ENCODE measurements at regions not wholly inside any gene's neighbourhood (a gene's known extent, or its start where the extent isn't known, plus 50 kb on each side); places are given as distances from the start of the nearest gene placed in this dataset.
"Not testable (repeated sequence)": the region's sequence is repeated elsewhere in the genome, so short reads cannot be mapped to it uniquely, and the experiment has no call there.

DNA sequence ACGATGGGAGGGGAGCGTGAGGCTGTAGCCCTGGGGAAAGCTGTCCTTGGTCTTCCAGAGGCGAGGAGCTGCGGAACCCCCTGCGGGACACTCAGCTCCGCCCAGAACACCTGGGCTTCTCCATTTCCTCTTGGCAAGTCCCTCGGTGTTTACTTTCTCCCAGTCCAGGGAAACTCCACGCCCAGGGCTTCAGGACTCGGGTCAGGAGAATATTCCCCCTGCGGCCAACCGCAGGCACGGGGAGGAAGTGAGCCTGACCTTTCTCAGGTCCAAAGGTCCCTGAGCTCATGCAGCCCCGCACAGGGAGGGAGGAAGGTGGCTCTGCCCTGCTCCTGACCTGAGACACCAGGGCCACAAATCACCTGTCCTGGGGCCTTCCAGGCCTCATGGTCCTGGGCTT, 5435.9 kb upstream of the TPTE start:
- not testable (repeated sequence) for H3K27ac Mint-ChIP-seq; H3K4me1 Mint-ChIP-seq; DNase-seq; H3K27me3 Mint-ChIP-seq (ENCODE audit: low read depth in 3 of 3); H3K9me3 Mint-ChIP-seq; H3K4me3 Mint-ChIP-seq; H3K36me3 Mint-ChIP-seq

DNA sequence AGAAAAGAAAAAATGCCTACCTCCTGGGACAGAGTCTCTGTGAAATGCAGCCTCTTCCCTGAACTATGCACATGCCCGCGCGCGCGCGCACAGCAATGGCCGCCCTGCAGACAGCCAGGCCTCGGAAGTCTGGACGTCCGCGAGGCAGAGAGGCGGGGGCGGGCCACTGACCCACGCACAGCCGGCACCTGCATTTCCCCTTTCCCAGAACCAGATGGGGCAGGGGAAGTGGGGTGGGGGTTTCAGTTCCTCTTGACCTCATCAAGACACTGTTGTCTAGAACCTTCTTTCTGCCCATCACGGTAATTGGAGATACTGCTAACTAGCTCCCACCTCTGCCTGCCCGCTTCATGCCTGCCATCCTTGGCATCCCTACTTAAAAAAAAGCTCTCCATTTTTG, 5435.0 kb upstream of the TPTE start:
- H3K36me3 Mint-ChIP-seq; H3K4me3 Mint-ChIP-seq; DNase-seq; H3K4me1 Mint-ChIP-seq; H3K9me3 Mint-ChIP-seq; H3K27ac Mint-ChIP-seq; H3K27me3 Mint-ChIP-seq (ENCODE audit: low read depth in 3 of 3): not testable (repeated sequence)

DNA sequence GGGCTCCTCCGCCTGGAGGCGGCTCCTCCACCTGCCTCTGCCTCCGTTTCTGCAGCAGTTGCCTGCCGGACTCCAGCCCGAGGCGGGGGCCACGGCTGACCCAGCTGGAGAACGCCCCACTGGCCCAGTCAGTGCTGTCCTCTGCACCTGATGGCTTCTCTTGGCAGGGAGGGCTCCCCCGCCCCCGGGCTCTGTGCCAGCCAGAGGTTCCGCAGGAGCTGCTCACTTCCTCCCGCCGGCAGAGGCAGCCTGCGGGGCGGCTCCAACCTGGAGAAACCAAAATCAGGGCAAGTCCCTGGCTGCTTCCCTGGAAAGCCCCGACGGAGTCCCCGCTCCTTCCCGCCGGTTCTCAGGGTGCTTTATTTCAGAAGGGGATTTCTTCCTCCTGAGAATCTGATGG, 5432.6 kb upstream of the TPTE start:
- not testable (repeated sequence) for DNase-seq; H3K27ac Mint-ChIP-seq; H3K9me3 Mint-ChIP-seq; H3K27me3 Mint-ChIP-seq (ENCODE audit: low read depth in 3 of 3); H3K4me3 Mint-ChIP-seq; H3K4me1 Mint-ChIP-seq; H3K36me3 Mint-ChIP-seq

DNA sequence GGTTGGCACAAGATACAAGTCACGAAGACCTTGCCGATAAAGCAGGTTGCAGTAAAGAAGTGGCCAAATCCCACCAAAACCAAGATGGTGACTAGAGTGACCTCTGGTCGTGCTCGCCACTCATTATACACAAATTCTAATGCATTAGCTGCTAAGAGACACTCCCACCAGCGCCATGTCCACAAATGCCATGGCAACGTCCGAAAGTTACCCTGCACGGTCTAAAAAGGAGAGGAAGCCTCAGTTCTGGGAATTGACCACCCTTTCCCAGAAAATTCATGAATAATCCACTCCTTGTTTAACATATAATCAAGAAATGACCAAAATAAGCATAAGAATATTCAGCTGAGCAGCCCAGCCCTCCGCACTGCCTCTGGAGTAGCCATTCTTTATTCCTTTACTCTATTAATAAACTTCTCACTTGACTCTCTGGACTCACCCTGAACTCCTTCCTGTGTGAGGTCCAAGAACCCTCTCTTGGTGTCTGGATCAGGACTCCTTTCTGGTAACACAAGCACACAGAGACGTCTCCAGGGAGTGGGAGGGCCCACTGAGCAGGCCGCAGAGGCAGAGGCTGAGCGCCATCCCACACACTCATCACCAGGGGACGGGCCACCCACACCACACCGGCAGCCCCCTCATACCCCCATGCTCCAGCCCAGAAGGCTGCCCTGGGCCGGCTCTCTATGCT, 5431.8 kb upstream of the TPTE start:
- H3K36me3 Mint-ChIP-seq; H3K9me3 Mint-ChIP-seq; H3K27me3 Mint-ChIP-seq (ENCODE audit: low read depth in 3 of 3); H3K4me1 Mint-ChIP-seq; H3K4me3 Mint-ChIP-seq; H3K27ac Mint-ChIP-seq; DNase-seq: not testable (repeated sequence)

DNA sequence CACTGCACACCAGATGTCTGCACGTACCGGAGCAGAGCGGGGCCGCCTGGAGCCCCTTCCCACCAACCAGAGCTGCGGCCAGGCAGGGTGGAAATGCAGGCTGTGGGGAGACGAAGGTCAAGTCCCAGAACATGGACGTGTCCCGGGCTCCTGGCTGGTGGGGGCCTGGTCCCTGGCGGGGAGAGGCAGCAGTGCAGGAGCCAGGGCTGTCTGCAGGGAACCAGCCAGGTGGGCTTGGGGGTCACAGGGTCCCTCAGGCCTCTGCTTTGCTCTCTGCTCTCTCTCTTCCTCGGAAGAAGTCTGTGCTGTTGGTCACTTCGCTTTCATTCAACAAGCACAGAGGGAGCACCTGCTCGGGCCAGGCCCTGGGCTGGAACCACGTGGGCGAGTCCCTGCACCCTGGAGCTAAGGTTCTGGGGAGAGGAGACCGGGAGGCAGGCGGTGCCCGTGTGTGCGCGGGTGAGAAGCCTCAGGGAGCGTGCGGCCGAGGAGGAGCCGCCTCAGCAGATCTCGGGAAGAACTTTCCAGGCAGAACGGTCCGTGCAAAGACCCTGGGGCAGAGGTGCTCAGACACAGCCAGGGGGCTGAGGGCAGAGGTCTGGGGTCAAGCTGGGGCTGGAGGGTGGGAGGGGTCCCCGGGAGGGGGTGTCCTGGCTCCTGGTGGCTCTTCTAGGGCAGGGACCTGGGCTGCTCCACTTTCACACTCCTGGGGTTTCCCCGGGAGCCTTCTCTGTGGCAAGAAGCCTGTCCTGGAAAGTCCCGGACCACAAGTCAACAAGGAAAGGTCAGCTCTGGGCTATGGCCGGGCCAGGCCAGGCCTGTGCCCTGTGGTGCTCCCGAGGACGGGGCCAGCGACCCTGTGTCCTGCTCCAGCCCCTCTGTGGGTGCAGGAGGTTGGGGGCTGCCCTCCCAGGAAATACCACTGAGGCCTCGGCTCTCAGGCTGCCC, 5431.0 kb upstream of the TPTE start:
- DNase-seq; H3K27me3 Mint-ChIP-seq (ENCODE audit: low read depth in 3 of 3); H3K27ac Mint-ChIP-seq; H3K4me3 Mint-ChIP-seq; H3K4me1 Mint-ChIP-seq; H3K36me3 Mint-ChIP-seq; H3K9me3 Mint-ChIP-seq: not testable (repeated sequence)

DNA sequence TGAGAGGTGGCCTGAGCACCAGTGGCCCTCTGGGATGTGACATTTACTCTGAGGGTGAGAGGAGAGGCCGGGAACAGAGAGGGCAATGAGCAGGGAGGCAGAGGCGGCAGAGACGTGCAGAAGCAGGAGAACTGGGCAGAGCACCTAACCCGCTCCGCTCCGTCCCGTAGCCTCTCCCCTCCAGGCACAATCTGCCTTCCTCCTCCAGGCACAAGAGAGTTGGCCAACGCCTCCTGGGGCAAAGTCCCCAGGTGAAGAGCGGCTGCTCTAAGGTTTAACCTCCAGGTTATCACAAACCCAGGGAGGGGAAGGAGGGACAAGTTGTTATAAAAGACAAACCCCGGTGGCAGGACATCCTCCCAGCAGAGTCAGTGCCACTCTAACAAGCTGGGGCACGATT, 5430.1 kb upstream of the TPTE start:
- not testable (repeated sequence) for H3K27me3 Mint-ChIP-seq (ENCODE audit: low read depth in 3 of 3); H3K36me3 Mint-ChIP-seq; DNase-seq; H3K9me3 Mint-ChIP-seq; H3K27ac Mint-ChIP-seq; H3K4me1 Mint-ChIP-seq; H3K4me3 Mint-ChIP-seq

DNA sequence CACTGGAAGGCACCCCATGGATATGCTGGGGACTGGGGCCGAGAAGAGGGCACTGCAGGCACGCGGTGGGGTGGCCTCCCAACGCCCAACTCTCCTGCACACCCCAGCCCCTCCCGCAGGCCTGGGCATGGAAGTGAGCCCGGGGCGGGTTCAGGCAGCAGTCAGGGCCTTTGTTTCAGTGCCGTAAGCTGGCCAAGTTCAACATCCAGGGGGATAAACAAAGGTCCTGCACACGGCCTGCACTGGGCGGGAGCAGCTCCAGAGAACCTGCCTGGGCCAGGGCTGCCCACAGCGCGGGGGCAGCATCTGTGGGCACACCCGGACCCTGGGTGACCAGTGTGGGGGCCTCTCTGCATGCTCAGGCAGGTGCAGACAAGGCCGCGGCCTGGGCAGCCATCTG, 5425.8 kb upstream of the TPTE start:
- H3K9me3 Mint-ChIP-seq; H3K36me3 Mint-ChIP-seq; H3K4me3 Mint-ChIP-seq; H3K27ac Mint-ChIP-seq; H3K4me1 Mint-ChIP-seq; H3K27me3 Mint-ChIP-seq (ENCODE audit: low read depth in 3 of 3); DNase-seq: not testable (repeated sequence)

DNA sequence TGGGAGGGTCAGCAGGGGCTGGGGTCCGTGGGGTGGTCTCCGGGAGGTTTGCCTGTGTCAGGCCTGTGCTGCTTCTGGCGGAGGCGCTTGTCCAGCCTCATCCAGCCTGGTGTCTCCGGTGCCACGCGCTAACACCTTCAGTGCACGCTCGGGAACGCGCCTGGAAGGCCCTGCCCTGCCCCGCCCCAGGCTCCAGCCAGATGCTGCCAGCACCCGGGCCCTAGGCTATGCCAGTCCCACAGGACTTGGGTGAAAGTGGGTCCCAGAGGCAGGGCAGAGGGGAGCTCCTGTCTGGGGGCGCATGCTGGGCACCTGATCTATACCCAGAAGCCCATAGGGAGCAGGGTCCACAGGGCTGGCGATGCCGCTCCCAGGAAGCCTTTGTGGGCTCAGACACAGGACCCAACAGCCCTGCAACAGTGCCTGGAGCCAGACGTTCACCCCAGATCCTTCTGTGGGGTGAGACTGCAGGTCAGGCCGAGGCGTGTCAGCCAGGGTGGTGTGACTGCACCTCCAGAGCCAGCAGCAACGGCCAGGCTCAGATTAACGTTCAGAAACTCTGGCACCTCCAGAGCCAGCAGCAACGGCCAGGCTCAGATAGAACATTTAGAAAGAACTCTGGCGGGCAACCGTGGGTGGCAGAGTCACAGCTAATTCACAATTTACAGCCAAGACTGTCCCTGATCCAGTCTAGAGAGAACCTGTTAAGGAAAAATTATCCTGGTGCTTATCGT, 5423.2 kb upstream of the TPTE start:
- not testable (repeated sequence) for H3K36me3 Mint-ChIP-seq; H3K9me3 Mint-ChIP-seq; H3K27me3 Mint-ChIP-seq (ENCODE audit: low read depth in 3 of 3); H3K4me3 Mint-ChIP-seq; H3K27ac Mint-ChIP-seq; H3K4me1 Mint-ChIP-seq; DNase-seq

DNA sequence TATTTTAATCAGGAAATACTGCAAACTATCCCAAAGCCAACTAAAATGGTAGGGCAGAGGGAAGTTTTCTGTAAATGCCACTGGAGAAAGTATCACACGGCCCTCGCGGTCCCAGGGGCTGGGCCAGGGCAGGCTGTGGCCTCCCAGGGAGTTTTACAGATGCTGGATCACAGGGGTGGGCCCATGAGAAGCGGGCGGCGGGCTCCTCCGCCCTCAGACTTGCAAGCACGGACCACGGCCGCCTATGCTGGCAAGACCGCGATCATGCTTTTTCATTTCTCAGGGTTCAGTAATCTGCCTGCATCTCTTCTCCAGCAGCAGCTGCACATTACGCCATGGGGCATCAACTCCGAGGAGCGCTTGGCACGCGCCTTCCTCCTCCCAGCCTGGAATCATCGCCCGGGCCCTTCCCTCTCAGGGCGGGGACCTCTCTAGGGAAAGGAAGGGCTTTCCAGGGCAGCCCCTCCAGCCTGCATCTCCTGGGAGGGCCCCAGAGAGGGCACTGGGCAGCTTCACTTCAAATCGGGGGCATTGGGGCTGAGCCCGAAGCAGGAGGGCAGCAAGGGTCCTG, 5420.7 kb upstream of the TPTE start:
- not testable (repeated sequence) for H3K9me3 Mint-ChIP-seq; DNase-seq; H3K36me3 Mint-ChIP-seq; H3K27me3 Mint-ChIP-seq (ENCODE audit: low read depth in 3 of 3); H3K4me3 Mint-ChIP-seq; H3K27ac Mint-ChIP-seq
- H3K4me1 Mint-ChIP-seq: peaks cover 12 to 16% of the 10 kb centered on the region in 2 donors

DNA sequence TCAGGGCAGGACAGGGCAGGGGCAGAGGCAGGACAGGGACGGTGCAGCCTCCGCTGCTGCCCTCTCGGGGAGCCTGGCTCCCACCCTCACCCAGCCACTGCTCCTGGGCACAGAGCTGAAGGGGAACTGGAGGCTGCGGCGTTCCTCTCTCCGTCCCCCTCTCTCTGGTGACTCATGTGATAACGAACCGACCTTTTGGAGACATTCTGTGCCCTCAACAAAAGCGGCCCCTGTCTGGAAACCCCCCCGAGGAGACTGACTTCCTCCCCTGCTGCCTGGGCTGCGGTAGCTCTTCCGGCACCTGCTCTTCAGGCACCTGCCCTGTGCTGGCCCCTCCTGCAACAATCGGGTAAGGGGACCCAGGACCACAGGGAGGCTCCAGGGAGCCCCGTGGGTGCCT, 5419.6 kb upstream of the TPTE start:
- Mint-ChIP-seq H3K27ac (peak overlapping the region in 4 of 6 donors; percentile 70 to 90 (median 79)), H3K4me1 (peaks cover 12 to 16% of the 10 kb centered on the region in 2 donors), H3K4me3 (peak overlapping the region in 4 of 5 donors; percentile 64 to 75 (median 72))
- not testable (repeated sequence) for H3K36me3 Mint-ChIP-seq; H3K9me3 Mint-ChIP-seq; H3K27me3 Mint-ChIP-seq (ENCODE audit: low read depth in 3 of 3)
- peak; percentile 68 to 73 (median 72) for DNase-seq

DNA sequence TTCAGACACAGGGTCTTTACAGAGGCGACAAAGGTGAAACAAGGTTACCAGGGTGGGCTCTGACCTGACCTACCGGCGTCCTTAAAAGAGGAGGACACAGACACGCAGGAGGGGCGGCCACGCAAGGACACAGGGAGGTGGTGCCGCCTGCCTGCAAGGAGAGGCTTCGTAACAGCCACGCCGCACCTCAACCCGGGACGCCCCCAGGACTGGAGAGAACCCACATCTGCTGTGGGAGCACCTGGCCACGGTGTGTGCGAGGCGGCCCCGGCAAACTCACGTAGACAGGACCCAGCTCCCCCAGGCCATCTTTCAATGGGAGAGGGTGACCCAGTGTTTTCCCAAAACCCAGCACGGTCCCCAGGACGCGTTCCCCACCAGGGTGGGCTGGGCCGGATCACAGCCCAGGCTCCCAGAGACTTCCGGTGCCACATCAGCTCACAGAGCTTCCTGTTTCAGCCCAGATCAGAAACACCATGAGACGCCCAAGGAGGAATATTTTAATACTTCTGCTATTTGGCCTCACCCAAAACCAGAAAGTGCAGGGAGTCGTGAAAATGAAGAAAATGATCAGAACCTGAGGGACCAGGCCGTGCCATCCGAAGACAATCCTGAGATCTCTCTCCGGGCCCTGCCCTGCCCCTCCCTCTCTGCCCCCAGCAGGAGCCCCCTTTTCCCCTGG, 5417.4 kb upstream of the TPTE start:
- not testable (repeated sequence) for H3K9me3 Mint-ChIP-seq; DNase-seq; H3K27me3 Mint-ChIP-seq (ENCODE audit: low read depth in 3 of 3); H3K36me3 Mint-ChIP-seq
- peak overlapping the region; percentile 71 to 89 (median 76) for H3K4me3 Mint-ChIP-seq
- peak overlapping the region; percentile 78 to 94 (median 90) for H3K27ac Mint-ChIP-seq
- H3K4me1 Mint-ChIP-seq: peaks cover 12 to 17% of the 10 kb centered on the region in 2 donors

DNA sequence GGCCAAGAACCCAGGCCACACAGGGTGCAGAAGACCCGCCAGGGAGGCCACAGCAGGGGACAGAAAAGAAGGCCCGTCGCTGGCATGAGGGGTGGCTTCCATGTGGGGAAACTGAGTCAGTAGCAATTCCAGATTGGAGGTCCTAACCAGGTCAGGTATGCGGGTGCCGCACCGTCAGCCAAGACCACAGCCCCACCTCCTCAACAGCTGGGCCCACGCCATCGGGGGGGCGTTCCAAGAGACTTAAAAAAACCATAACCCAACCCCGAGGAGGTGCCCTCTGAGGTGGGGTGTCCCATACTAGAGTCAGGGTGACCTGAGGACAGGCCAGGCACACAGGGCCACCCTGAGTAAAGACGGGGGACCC, 5416.8 kb upstream of the TPTE start:
- DNase-seq; H3K27me3 Mint-ChIP-seq (ENCODE audit: low read depth in 3 of 3); H3K4me3 Mint-ChIP-seq; H3K9me3 Mint-ChIP-seq; H3K36me3 Mint-ChIP-seq: not testable (repeated sequence)
- Mint-ChIP-seq H3K4me1 (peaks cover 12 to 17% of the 10 kb centered on the region in 2 donors), H3K27ac (peak overlapping the region in 1 of 6 donors; percentile 78)

DNA sequence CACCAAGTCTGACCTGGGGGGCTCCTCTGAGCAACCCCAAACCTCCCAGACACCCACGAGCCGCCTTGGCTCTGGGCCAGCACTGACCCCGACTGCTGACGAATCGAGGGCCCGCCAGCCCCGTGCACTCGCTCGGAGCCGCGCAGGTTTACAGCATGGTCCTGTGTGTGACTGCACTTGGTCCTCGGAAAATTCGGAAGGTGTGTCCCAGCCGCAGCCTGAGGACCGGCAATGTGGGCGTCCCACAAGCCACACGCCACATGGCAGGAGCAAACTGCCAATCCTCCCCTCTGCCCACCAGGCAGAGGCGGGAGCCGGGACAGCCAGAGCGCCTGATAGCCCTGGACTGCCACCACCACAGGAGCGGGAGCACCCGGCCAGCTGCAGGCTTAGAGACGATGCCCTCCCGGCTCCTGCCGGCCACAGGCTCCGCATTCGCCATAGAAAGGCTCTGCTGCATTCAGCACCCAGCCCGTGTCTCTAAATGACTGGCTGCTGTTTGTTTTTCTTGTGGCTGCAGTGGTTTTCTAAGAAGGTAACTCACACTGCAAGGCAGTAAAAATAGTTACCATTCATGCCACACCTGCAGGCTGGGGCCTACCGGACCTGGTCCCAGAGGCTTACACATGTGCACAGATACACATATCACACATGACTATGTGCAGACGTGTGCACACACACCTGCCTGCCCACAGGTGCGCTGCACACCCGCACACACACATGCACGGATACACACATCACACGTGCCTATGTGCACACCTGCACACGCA, 5415.3 kb upstream of the TPTE start:
- DNase-seq: peak in 1 of 3 donors; percentile 15
- H3K9me3 Mint-ChIP-seq, H3K27ac Mint-ChIP-seq: not testable (repeated sequence)

More for the DNA sequence above, 5415.3 kb upstream of the TPTE start:
- H3K4me3 Mint-ChIP-seq; H3K36me3 Mint-ChIP-seq; H3K27me3 Mint-ChIP-seq (ENCODE audit: low read depth in 3 of 3): not testable (repeated sequence)
- H3K4me1 Mint-ChIP-seq: peaks cover 12 to 17% of the 10 kb centered on the region in 2 donors

Data from immature natural killer cell (primary cell).